RWPE2 (cell line): ENCODE measurements at regions not wholly inside any gene's neighbourhood (a gene's known extent, or its start where the extent isn't known, plus 50 kb on each side); places are given as distances from the start of the nearest gene placed in this dataset.

Experiments used
- ATAC-seq: fragments of 200-7000 bp; cut with Tn5 transposase; 3 replicates; pipeline ENCODE4 v1.9.1; 2021; ENCODE audit warnings: low read depth
- DNase-seq: peaks from one replicate; pipeline ENCODE4 v3.0.0-alpha.2; 2020; ENCODE audit warnings: low spot score
- H3K27ac ChIP-seq: fragments of 450-650 bp; 2 replicates; pipeline ENCODE4 v1.5.1; 2017; ENCODE audit warnings: mild to moderate bottlenecking; ENCODE audit not compliant: poor library complexity, severe bottlenecking
- H3K27me3 ChIP-seq: fragments of 250-450 bp; sonication (Bioruptor Pico); 2 replicates; pipeline ENCODE4 v1.5.1; 2021; ENCODE audit warnings: mild to moderate bottlenecking, moderate library complexity; ENCODE audit not compliant: insufficient read depth, poor library complexity, severe bottlenecking
- H3K36me3 ChIP-seq: fragments of 250-450 bp; sonication (Bioruptor Pico); 2 replicates; pipeline ENCODE4 v1.5.1; 2020; ENCODE audit warnings: low read depth, mild to moderate bottlenecking, moderate library complexity
- H3K4me1 ChIP-seq: fragments of 250-450 bp; sonication (Bioruptor Pico); 2 replicates; pipeline ENCODE4 v1.5.1; 2021; ENCODE audit warnings: mild to moderate bottlenecking, moderate library complexity; ENCODE audit not compliant: insufficient read depth, poor library complexity, severe bottlenecking
- H3K4me3 ChIP-seq: fragments of 250-450 bp; sonication (Bioruptor Pico); 2 replicates; pipeline ENCODE4 v1.5.1; 2021; ENCODE audit warnings: mild to moderate bottlenecking, moderate library complexity; ENCODE audit not compliant: severe bottlenecking
- H3K9me3 ChIP-seq: fragments of 250-450 bp; sonication (Bioruptor Pico); 2 replicates; pipeline ENCODE4 v1.5.1; 2021; ENCODE audit warnings: mild to moderate bottlenecking, moderate library complexity; ENCODE audit not compliant: severe bottlenecking
- CTCF ChIP-seq: fragments of 450-650 bp; IDR thresholded peaks from one replicate; pipeline ENCODE4 v1.5.1; 2017; ENCODE audit warnings: mild to moderate bottlenecking, moderate library complexity; ENCODE audit not compliant: poor library complexity, severe bottlenecking

- no peaks in the 10 kb centered on the region for H3K9me3 ChIP-seq
- no peak for DNase-seq
- H3K4me3 ChIP-seq = no peak overlapping the region
- no peaks in the 10 kb centered on the region for H3K27me3 ChIP-seq
- no peak for TF ChIP-seq CTCF
- no peaks in the 10 kb centered on the region for H3K36me3 ChIP-seq
- peaks cover 12% of the 10 kb centered on the region for H3K4me1 ChIP-seq
- H3K27ac ChIP-seq = no peak overlapping the region
- no peak for ATAC-seq
Observed at GRCh38 chr9:91034976-91035824, 233.6 kb downstream of the SYK start.

GRCh38 chr9:91035825-91036208, 234.2 kb downstream of the SYK start:
- Histone ChIP-seq H3K27me3 (no peaks in the 10 kb centered on the region), H3K9me3 (no peaks in the 10 kb centered on the region), H3K4me1 (peaks cover 12% of the 10 kb centered on the region), H3K36me3 (no peaks in the 10 kb centered on the region), H3K4me3 (no peak overlapping the region), H3K27ac (no peak overlapping the region)
- no peak for TF ChIP-seq CTCF
- ATAC-seq (no peak), DNase-seq (no peak)

GRCh38 chr9:91036356-91036755, 234.7 kb downstream of the SYK start:
- no peak for TF ChIP-seq CTCF
- DNase-seq (no peak), ATAC-seq (no peak)
- Histone ChIP-seq H3K9me3 (no peaks in the 10 kb centered on the region), H3K36me3 (no peaks in the 10 kb centered on the region), H3K27me3 (no peaks in the 10 kb centered on the region), H3K4me3 (no peak overlapping the region), H3K27ac (no peak overlapping the region), H3K4me1 (peaks cover 12% of the 10 kb centered on the region)

GRCh38 chr9:91036826-91037510, 235.3 kb downstream of the SYK start:
- peak; percentile 36 for TF ChIP-seq CTCF
- H3K27ac ChIP-seq = no peak overlapping the region
- peak; percentile 64; the same call in 2 of the 3 replicates for ATAC-seq
- no peak for DNase-seq
- no peaks in the 10 kb centered on the region for H3K27me3 ChIP-seq
- peaks cover 12% of the 10 kb centered on the region for H3K4me1 ChIP-seq
- no peak overlapping the region for H3K4me3 ChIP-seq
- no peaks in the 10 kb centered on the region for H3K36me3 ChIP-seq
- no peaks in the 10 kb centered on the region for H3K9me3 ChIP-seq
